Hepatocyte (in vitro differentiated cells): ENCODE measurements at regions not wholly inside any gene's neighbourhood (a gene's known extent, or its start where the extent isn't known, plus 50 kb on each side); places are given as distances from the start of the nearest gene placed in this dataset.

Experiments used
- DNase-seq: peaks from one replicate; pipeline ENCODE4 v3.0.0-alpha.2; 2016; ENCODE audit warnings: low spot score
- H2AFZ ChIP-seq: fragments of 200-600 bp; sonication (generic); 2 replicates; pipeline ENCODE4 v1.6.0; 2016; ENCODE audit warnings: antibody characterized with exemption, mild to moderate bottlenecking
- H3K27ac ChIP-seq: fragments of 200-600 bp; sonication (generic); 2 replicates; pipeline ENCODE4 v1.5.1; 2016; ENCODE audit warnings: mild to moderate bottlenecking
- H3K27me3 ChIP-seq: fragments of 200-600 bp; sonication (generic); 2 replicates; pipeline ENCODE4 v1.6.1; 2016
- H3K36me3 ChIP-seq: fragments of 200-600 bp; sonication (generic); replicated peaks from 2 replicates; pipeline ENCODE4 v1.5.1; 2016; ENCODE audit warnings: low read depth; ENCODE audit not compliant: insufficient read depth
- H3K4me1 ChIP-seq: fragments of 200-600 bp; sonication (generic); 2 replicates; pipeline ENCODE4 v1.5.1; 2016; ENCODE audit warnings: mild to moderate bottlenecking, moderate library complexity; ENCODE audit not compliant: insufficient read depth
- H3K4me2 ChIP-seq: fragments of 200-600 bp; sonication (generic); 2 replicates; pipeline ENCODE4 v1.6.0; 2016
- H3K4me3 ChIP-seq: fragments of 200-600 bp; sonication (generic); 2 replicates; pipeline ENCODE4 v1.5.1; 2016; ENCODE audit warnings: mild to moderate bottlenecking
- H3K79me2 ChIP-seq: fragments of 200-600 bp; sonication (generic); 2 replicates; pipeline ENCODE4 v1.6.0; 2017; ENCODE audit warnings: mild to moderate bottlenecking
- H3K9me2 ChIP-seq: fragments of 200-600 bp; sonication (generic); replicated peaks from 2 replicates; pipeline ENCODE4 v1.6.0; 2017; ENCODE audit warnings: mild to moderate bottlenecking; ENCODE audit not compliant: insufficient read depth
- H3K9me3 ChIP-seq: fragments of 200-600 bp; sonication (generic); 2 replicates; pipeline ENCODE4 v1.5.1; 2016; ENCODE audit warnings: low read depth, mild to moderate bottlenecking
- H4K20me1 ChIP-seq: fragments of 200-600 bp; sonication (generic); 2 replicates; pipeline ENCODE4 v1.6.0; 2016; ENCODE audit warnings: mild to moderate bottlenecking; ENCODE audit not compliant: insufficient read depth, poor library complexity, severe bottlenecking
- CTCF ChIP-seq: fragments of 200-600 bp; sonication (generic); IDR thresholded peaks from 2 replicates; pipeline ENCODE4 v1.5.1; 2016; ENCODE audit warnings: antibody characterized with exemption, mild to moderate bottlenecking; ENCODE audit not compliant: poor library complexity
- EZH2 ChIP-seq: fragments of 200-600 bp; sonication (generic); IDR thresholded peaks from 2 replicates; pipeline ENCODE4 v1.6.1; 2016; ENCODE audit warnings: antibody characterized with exemption, mild to moderate bottlenecking, borderline replicate concordance
- EZH2phosphoT487 ChIP-seq: fragments of 200-600 bp; sonication (generic); IDR thresholded peaks from one replicate; pipeline ENCODE4 v1.6.1; 2018; ENCODE audit warnings: antibody characterized with exemption, mild to moderate bottlenecking, low read depth, moderate library complexity; ENCODE audit not compliant: unreplicated experiment, severe bottlenecking
- WGBS: methylation state at CpG from one replicate; pipeline ENCODE4 v1.1.6; 2016; ENCODE audit warnings: low lambda C conversion rate; ENCODE audit errors: missing lambda C conversion rate; 5-methylcytosine and 5-hydroxymethylcytosine counted together

GRCh38 chr20:58058421-58059259 lies 169.8 kb downstream of the ANKRD60 start:
- Histone ChIP-seq H3K4me2 (no peak overlapping the region), H3K4me1 (peaks cover 14% of the 10 kb centered on the region), H3K79me2 (no peaks in the 10 kb centered on the region), H3K36me3 (no peaks in the 10 kb centered on the region), H2AFZ (no peak overlapping the region), H3K4me3 (no peak overlapping the region), H3K27ac (no peak overlapping the region), H3K9me2 (no peaks in the 10 kb centered on the region), H4K20me1 (no peaks in the 10 kb centered on the region), H3K9me3 (peaks cover 4% of the 10 kb centered on the region), H3K27me3 (no peaks in the 10 kb centered on the region)
- no peak for TF ChIP-seq EZH2phosphoT487
- no peak for TF ChIP-seq EZH2
- TF ChIP-seq CTCF = no peak
- 64% methylated on average over 8 of the region's 8 CpGs for WGBS
- DNase-seq = no peak

GRCh38 chr20:58056921-58057686 lies 171.3 kb downstream of the ANKRD60 start:
- Histone ChIP-seq H3K4me3 (no peak overlapping the region), H4K20me1 (no peaks in the 10 kb centered on the region), H3K4me1 (peaks cover 14% of the 10 kb centered on the region), H3K27me3 (no peaks in the 10 kb centered on the region), H3K9me2 (no peaks in the 10 kb centered on the region), H3K79me2 (no peaks in the 10 kb centered on the region), H2AFZ (no peak overlapping the region), H3K4me2 (no peak overlapping the region), H3K27ac (no peak overlapping the region), H3K36me3 (no peaks in the 10 kb centered on the region), H3K9me3 (no peaks in the 10 kb centered on the region)
- 86% methylated on average over 7 of the region's 7 CpGs for WGBS
- DNase-seq = no peak
- no peak for TF ChIP-seq EZH2phosphoT487
- TF ChIP-seq EZH2 = no peak
- TF ChIP-seq CTCF = no peak

- Histone ChIP-seq H3K4me2 (no peak overlapping the region), H3K9me2 (no peaks in the 10 kb centered on the region), H3K36me3 (no peaks in the 10 kb centered on the region), H4K20me1 (no peaks in the 10 kb centered on the region), H2AFZ (no peak overlapping the region), H3K4me3 (no peak overlapping the region), H3K27me3 (no peaks in the 10 kb centered on the region), H3K79me2 (no peaks in the 10 kb centered on the region), H3K9me3 (no peaks in the 10 kb centered on the region), H3K27ac (no peak overlapping the region), H3K4me1 (peaks cover 14% of the 10 kb centered on the region)
- 90% methylated on average over 10 of the region's 10 CpGs for WGBS
- no peak for TF ChIP-seq CTCF
- no peak for TF ChIP-seq EZH2phosphoT487
- TF ChIP-seq EZH2 = no peak
- DNase-seq = no peak
Observed at GRCh38 chr20:58056021-58056591, 172.3 kb downstream of the ANKRD60 start.
